ENCODE measurements at regions not wholly inside any gene's neighbourhood (a gene's known extent, or its start where the extent isn't known, plus 50 kb on each side); places are given as distances from the start of the nearest gene placed in this dataset.

DNA sequence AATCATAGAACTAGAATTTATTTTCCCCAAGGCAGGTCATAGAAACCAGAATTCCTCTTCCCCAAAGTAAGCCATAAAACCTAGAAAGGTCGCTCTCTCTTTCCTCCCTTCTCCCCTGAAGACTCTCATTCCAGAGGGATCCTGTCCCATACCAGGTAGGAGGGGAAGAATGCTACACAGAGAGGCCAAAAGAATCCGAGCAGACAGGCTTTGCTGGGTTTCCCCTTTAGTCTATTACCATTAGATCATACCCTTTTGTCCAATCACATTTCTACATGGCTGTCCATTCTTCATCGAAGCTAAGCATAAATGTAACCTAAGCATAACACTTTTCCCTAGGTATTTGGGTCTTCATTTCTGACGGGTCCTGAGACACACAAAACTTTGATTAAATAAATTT lies 204.5 kb downstream of the SPTSSA start:
- no peak for TF ChIP-seq POLR2A (IDR thresholded peaks at IDR 0.05; ENCODE audit: low read length)
- TF ChIP-seq GATA1 (IDR thresholded peaks at IDR 0.05; ENCODE audit: low read depth, low read length): no peak
- no peak for DNase-seq

DNA sequence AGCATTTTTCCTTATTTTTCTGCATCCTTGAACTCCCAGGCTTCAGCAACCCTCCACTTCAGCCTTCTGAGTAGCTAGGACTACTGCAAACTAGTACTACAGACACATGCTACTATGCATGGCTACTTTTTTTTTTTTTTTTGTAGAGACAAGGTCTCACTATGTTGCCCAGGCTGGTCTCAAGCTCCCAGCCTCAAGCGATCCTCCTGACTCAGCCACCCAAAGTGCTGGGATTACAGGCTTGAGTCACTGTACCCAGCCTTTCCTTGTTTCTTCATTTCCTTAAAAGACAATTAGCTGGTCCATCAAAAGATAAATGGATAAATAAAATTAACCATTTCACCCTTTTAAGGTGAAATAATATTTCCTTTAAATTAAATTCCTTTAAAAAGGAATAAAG lies 205.8 kb downstream of the SPTSSA start:
- no peak for TF ChIP-seq POLR2A (IDR thresholded peaks at IDR 0.05; ENCODE audit: low read length)
- TF ChIP-seq GATA1 (IDR thresholded peaks at IDR 0.05; ENCODE audit: low read depth, low read length): no peak
- no peak for DNase-seq

DNA sequence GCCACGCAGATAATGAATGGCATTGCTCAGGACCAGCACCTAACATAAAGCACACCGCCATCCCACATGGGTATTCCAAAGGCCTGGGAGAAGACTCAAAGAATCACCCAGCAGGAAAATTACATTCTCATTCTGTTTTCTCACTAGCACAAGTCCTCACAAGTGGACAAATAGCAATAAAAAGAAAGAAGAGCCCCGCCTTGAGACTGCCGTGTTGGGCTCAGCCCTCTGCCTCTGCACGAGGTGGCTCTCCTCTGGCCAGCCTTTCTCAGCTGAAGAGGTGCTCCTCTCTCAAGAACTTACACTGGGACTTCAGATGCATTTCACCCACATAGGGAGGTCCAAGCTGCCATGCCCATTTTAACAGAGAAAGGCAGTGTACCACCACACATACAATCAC lies 207.5 kb downstream of the SPTSSA start:
- TF ChIP-seq GATA1 (IDR thresholded peaks at IDR 0.05; ENCODE audit: low read depth, low read length) (no peak), POLR2A (IDR thresholded peaks at IDR 0.05; ENCODE audit: low read length) (no peak)
- DNase-seq: no peak

DNA sequence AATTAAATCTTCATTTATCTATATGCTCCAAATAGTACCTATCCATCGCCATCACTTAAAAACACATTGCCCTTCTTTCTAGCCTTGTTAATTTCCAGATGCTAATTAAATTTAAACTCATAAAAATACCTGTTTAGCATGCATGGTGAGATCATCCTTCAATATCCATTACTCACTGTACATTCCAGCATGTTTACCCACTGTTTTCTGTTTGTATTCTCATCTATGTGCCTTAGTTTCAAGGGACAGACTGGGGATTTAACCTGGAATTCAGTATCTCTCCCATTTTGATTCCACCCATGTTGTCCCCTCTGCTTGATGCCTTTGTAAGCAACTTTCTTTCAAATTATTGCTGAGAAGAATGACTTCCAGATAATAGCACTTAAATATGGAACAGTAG lies 208.0 kb downstream of the SPTSSA start:
- no peak for DNase-seq
- TF ChIP-seq POLR2A (IDR thresholded peaks at IDR 0.05; ENCODE audit: low read length) (no peak), GATA1 (IDR thresholded peaks at IDR 0.05; ENCODE audit: low read depth, low read length) (no peak)

DNA sequence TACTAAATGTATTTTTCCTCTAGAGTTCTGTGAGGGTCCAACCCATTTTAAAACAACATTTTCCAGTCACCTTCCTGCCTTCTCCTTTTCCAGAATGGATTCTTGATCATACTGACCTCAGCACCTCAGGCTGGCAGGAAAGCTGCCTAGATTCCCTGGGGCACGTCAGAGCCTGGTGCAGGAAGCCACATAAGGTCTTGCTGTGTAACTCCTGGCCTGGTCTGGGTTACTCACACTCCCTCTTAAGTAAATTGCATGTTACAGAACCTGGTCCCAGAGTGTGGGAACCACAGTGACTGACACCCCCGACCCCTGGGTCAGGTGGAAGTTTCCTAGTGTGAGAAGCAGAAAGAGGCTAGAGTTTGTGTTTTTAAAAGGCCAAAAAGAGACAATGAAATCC lies 209.8 kb downstream of the SPTSSA start:
- no peak for DNase-seq
- TF ChIP-seq GATA1 (IDR thresholded peaks at IDR 0.05; ENCODE audit: low read depth, low read length): no peak
- no peak for TF ChIP-seq POLR2A (IDR thresholded peaks at IDR 0.05; ENCODE audit: low read length)

DNA sequence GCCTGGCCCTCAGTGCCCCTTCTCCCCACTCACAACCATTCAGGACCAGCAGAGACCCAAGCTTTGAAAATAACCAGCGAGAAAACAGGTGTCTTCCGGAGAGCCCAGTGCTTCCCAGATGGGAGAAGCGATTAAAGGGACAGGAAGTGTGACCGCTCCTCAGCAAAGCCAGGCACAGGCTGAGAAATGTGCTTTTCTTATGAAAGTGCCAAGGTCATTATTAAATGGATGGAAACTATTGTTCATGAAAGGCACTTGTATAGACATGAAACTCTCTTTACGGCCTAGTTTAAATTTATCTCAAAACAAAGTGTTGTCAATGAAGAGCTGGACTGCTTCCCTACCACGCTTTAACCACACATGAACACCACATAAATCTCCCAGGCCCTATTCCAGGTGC lies 210.4 kb downstream of the SPTSSA start:
- no peak for TF ChIP-seq GATA1 (IDR thresholded peaks at IDR 0.05; ENCODE audit: low read depth, low read length)
- TF ChIP-seq POLR2A (IDR thresholded peaks at IDR 0.05; ENCODE audit: low read length): no peak
- no peak for DNase-seq

DNA sequence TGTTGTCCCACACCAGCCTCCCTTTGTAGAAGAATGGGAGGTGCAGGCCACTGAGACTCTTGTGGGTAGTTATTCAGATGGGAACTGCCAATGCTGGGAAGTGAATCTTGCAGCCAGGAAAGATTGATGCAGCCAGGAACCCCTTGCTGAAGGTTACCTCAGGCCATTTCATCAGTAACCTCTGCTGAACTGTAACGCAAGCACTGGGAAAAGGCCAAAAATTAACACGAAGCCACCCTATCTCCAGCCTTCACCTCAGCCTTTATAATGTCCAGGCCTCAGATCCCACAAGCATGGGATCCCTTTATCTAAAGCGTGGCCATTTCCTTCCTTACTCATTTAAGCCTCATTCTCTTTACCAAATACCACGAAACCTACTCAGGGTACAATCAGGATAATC lies 211.1 kb downstream of the SPTSSA start:
- TF ChIP-seq POLR2A (IDR thresholded peaks at IDR 0.05; ENCODE audit: low read length) (no peak), GATA1 (IDR thresholded peaks at IDR 0.05; ENCODE audit: low read depth, low read length) (no peak)
- DNase-seq: no peak

DNA sequence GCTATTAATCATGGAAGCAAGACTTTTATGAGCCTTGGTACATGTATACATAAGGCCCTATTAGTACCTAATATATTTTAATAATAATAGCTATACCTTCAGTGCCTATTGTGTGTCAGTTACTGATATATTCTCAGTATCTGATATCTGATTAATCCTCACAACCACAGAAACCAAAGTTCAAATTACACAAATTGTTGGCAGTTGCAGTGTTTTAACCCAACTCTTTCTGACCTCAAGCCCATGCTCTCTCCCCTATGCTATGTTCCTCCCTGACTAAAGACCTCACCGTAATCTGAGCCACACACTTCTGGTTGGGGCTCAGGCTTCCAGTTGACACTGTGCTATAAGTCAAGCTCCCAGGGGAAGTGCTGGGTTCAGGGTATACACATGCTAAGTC lies 214.4 kb downstream of the SPTSSA start:
- TF ChIP-seq POLR2A (IDR thresholded peaks at IDR 0.05; ENCODE audit: low read length) (no peak), GATA1 (IDR thresholded peaks at IDR 0.05; ENCODE audit: low read depth, low read length) (no peak)
- no peak for DNase-seq

DNA sequence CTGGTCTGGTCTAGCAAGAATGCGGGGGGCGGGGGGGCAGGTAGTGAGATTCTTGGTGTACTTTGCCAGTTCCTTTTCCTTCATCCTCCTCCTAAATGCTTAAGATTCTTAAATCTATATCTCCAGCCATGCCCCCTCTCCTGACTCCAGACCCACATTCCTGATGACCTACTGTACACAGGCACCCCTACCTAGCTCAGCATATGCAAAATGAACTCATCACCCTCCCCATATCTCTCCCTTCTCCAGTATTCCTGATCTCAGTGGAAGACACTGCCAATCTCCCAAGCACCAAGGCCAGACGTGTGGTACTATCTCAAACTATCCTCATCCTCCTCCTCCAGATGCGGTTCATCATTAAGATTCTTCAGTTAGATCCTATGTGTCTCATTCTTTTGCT lies 215.8 kb downstream of the SPTSSA start:
- no peak for DNase-seq
- no peak for TF ChIP-seq GATA1 (IDR thresholded peaks at IDR 0.05; ENCODE audit: low read depth, low read length)
- TF ChIP-seq POLR2A (IDR thresholded peaks at IDR 0.05; ENCODE audit: low read length): no peak

DNA sequence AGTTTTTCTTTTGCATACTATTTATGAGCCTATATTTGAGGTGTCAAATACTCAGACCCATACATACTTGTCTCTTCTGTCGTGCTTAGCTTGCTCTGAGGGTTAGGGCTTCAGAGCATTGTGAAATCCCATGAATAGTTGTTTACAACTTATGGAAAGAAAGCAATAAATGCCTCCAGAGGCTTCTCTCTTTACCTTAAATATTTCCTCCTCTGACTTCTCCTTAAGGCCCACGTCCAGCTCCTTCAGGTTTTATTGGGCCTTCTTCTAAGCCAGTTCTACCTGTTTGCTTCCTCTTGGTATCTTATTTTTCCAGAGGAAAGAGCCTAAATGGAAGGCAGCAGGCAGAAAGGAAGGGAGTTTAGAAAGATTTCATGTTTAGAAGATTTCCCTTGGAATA lies 218.6 kb downstream of the SPTSSA start:
- DNase-seq: no peak
- TF ChIP-seq POLR2A (IDR thresholded peaks at IDR 0.05; ENCODE audit: low read length) (no peak), GATA1 (IDR thresholded peaks at IDR 0.05; ENCODE audit: low read depth, low read length) (no peak)

DNA sequence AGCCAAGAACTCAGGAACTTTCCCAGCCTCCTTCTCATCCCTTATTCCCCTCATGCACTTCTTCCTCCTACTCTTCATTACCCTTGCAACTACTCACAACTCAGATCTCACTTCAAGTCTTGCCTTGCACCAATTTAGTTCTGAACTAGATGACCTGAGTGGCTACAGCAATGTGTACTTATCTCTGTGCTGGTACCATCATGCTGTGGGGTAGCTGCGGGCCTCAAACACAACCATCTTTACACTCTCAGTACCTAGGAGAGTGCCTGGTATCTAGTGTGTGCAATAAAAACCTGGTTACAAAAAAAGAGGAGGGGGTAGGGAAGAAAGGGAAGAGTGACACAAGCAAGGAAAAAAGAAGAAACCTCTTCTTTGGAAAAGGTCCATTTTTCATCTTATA lies 219.0 kb downstream of the SPTSSA start:
- no peak for TF ChIP-seq GATA1 (IDR thresholded peaks at IDR 0.05; ENCODE audit: low read depth, low read length)
- TF ChIP-seq POLR2A (IDR thresholded peaks at IDR 0.05; ENCODE audit: low read length): no peak
- DNase-seq: no peak

DNA sequence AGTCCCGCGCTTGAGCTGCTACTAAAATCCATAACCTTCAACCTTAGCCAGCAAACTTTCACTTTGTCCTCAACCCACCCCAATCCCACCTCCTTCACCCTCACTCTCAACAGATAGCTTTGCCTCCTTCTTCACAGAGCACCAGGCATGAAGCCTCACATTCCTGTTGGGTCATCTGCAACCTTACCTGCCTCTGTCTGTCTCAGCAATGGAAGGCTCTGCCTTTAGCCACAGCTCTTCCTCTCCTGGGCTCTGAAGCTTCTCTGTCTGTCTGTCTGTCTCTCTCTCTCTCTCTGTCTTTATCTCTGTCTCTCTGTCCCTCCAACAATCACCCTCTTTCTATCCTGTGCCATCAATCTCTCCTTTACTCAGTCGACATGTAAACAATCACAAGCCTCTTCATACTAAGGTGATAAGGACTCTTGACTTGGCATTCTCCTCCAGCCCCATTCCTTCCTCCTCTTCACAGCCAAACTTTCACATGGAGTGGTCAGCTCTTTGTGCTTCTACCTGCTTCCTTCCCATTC lies 220.8 kb downstream of the SPTSSA start:
- TF ChIP-seq POLR2A (IDR thresholded peaks at IDR 0.05; ENCODE audit: low read length): no peak
- no peak for TF ChIP-seq GATA1 (IDR thresholded peaks at IDR 0.05; ENCODE audit: low read depth, low read length)
- DNase-seq: no peak

DNA sequence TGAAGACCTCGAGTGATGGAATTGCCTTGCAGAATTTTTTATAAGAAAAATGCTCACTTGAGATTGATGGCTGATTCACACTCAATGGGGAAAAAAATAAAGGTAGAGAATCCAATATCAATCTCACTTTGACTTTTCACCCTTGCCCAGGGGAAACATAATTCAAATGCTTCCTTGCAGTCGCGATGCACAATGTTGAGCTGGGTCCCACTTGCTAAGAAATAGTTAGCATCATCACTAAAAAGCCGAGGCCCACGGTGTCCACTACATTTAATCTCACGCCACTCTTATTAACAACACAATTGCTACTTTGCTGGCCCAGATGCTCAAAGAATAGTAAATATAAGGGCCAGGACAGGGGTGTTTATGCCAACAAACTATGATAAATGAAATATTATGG lies 223.4 kb downstream of the SPTSSA start:
- TF ChIP-seq GATA1 (IDR thresholded peaks at IDR 0.05; ENCODE audit: low read depth, low read length) (no peak), POLR2A (IDR thresholded peaks at IDR 0.05; ENCODE audit: low read length) (no peak)
- DNase-seq: no peak

DNA sequence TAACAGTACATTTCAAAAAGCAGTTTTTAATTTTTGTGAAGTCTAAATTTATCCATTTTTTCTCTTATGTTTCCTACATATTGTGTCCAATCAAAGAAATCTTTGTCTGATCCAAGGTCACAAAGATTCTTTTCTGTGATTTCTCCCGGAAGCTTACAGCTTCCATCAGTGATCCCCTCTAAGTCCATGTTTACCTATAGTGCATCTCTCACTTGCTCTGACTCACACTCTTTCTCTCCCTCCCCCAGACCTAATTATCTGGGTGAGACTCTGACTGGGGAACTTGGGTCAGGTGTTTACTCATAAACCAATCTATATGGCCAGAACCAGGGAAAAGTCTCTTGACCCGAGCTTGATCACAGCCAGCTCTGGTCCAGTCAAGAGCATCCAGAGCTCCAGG lies 224.4 kb downstream of the SPTSSA start:
- TF ChIP-seq GATA1 (IDR thresholded peaks at IDR 0.05; ENCODE audit: low read depth, low read length): no peak
- TF ChIP-seq POLR2A (IDR thresholded peaks at IDR 0.05; ENCODE audit: low read length): no peak
- DNase-seq: no peak

DNA sequence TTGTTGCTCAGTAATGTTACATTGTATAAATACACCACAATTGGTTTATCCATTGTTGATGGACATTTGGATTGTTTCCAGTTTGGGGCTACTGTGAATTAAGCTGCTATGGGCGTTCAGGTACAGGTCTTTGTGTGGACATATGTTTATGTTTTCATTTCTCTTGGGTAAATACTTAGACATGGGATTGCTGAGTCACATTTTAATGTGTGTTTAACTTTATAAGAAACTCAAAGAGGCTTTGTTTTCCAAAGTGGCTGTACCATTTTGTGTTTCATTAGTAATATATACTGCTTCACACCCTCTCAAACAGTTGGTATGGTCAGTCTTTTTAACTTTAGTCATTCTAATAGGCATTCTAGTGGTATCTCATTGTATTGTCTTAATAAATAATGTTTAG lies 225.0 kb downstream of the SPTSSA start:
- no peak for TF ChIP-seq GATA1 (IDR thresholded peaks at IDR 0.05; ENCODE audit: low read depth, low read length)
- no peak for TF ChIP-seq POLR2A (IDR thresholded peaks at IDR 0.05; ENCODE audit: low read length)
- no peak for DNase-seq
